Upper lobe of left lung (tissue), 6 donors: ENCODE measurements at regions not wholly inside any gene's neighbourhood (a gene's known extent, or its start where the extent isn't known, plus 50 kb on each side); places are given as distances from the start of the nearest gene placed in this dataset.

Experiments used
- ATAC-seq, 2 donors: fragments of 200-7000 bp; cut with Tn5 transposase; one replicate each; pipeline ENCODE4 v1.9.1; 2022; ENCODE audit warnings: mild to moderate bottlenecking in 2 of 2, moderate library complexity in 2 of 2; ENCODE audit not compliant: low FRiP score in 2 of 2
- DNase-seq, 2 donors: peaks; one replicate each; pipeline ENCODE4 v3.0.0-alpha.2; 2019 to 2020
- H3K27ac ChIP-seq, 4 donors: fragments of 200-600 bp; sonication (generic); one replicate each; pipeline ENCODE4 v1.5.1; 2016 to 2019
- H3K27me3 ChIP-seq, 4 donors: fragments of 200-600 bp; sonication (generic); one replicate each; pipeline ENCODE4 v1.5.1; 2017 to 2019
- H3K36me3 ChIP-seq, 4 donors: fragments of 200-600 bp; sonication (generic); one replicate each; pipeline ENCODE4 v1.5.1; 2016 to 2019
- H3K4me1 ChIP-seq, 4 donors: fragments of 200-600 bp; sonication (generic); one replicate each; pipeline ENCODE4 v1.5.1; 2018 to 2019
- H3K4me3 ChIP-seq, 4 donors: fragments of 200-600 bp; sonication (generic); one replicate each; pipeline ENCODE4 v1.5.1; 2017 to 2019; ENCODE audit warnings: mild to moderate bottlenecking in 2 of 4, moderate library complexity in 1 of 4
- H3K9me3 ChIP-seq, 4 donors: fragments of 200-600 bp; sonication (generic); one replicate each; pipeline ENCODE4 v1.5.1; 2018 to 2019
- CTCF ChIP-seq, 6 experiments: fragments of 450-650 bp in 4 of 6; fragments of 200-600 bp in 2 of 6; sonication (generic) in 2 of 6; IDR thresholded peaks; one replicate each; pipeline ENCODE4 v1.5.1; 2016 to 2019; ENCODE audit warnings: antibody characterized with exemption in 6 of 6
- EP300 ChIP-seq, 4 donors: sonication (generic); formaldehyde crosslinking; IDR thresholded peaks; one replicate each; pipeline ENCODE4 v1.5.1; 2017; ENCODE audit warnings: antibody characterized with exemption in 4 of 4, control low read depth in 2 of 4
- POLR2A ChIP-seq, 4 donors: fragments of 450-650 bp; IDR thresholded peaks; one replicate each; pipeline ENCODE4 v1.5.1; 2016 to 2017; ENCODE audit warnings: antibody characterized with exemption in 4 of 4, mild to moderate bottlenecking in 2 of 4
- POLR2AphosphoS5 ChIP-seq, 2 donors: sonication (generic); formaldehyde crosslinking; IDR thresholded peaks; one replicate each; pipeline ENCODE4 v1.5.1; 2017; ENCODE audit warnings: antibody characterized with exemption in 2 of 2
- WGBS, 2 donors: methylation state at CpG; one replicate each; pipeline ENCODE4 v1.1.5; 2017 to 2018; 5-methylcytosine and 5-hydroxymethylcytosine counted together
- donor health status: DM: no; HTN: no; CAD: no; lungs with moderate emphysema.
- donor health status: DM: no; HTN: yes; CAD: no; lungs with severe emphysema.

DNA sequence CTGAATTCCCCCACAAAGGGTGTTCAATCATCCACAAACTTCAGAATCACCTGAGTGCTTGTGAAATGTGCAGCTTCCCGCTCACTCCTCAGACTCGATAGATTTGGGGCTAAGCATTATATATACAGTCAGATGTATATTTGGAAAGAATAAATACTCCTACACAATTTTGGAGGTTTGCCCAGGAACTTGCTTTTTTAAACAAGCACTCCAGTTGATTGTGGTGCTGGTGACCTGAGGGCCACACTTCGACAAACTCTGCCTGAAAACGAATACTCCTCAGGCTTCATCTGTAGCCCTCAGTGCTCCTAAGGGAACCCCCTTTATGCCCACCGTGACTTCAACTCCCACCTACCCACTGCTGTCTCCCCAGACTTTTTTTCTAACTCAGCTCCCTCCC is 211.6 kb downstream of the INHBA start:
- Histone ChIP-seq H3K36me3 (no peaks in the 10 kb centered on the region), H3K27ac (no peak overlapping the region), H3K4me3 (no peak overlapping the region), H3K4me1 (no peaks in the 10 kb centered on the region), H3K27me3 (no peaks in the 10 kb centered on the region), H3K9me3 (no peaks in the 10 kb centered on the region)
- WGBS, 2 donors = 16 to 23% methylated on average over 5 of the region's 5 CpGs
- no peak for TF ChIP-seq POLR2AphosphoS5 (IDR thresholded peaks at IDR 0.05)
- no peak for TF ChIP-seq POLR2A (IDR thresholded peaks at IDR 0.05)
- TF ChIP-seq CTCF (IDR thresholded peaks at IDR 0.05) = no peak
- TF ChIP-seq EP300 (IDR thresholded peaks at IDR 0.05) = no peak
- DNase-seq = no peak
- ATAC-seq = no peak

DNA sequence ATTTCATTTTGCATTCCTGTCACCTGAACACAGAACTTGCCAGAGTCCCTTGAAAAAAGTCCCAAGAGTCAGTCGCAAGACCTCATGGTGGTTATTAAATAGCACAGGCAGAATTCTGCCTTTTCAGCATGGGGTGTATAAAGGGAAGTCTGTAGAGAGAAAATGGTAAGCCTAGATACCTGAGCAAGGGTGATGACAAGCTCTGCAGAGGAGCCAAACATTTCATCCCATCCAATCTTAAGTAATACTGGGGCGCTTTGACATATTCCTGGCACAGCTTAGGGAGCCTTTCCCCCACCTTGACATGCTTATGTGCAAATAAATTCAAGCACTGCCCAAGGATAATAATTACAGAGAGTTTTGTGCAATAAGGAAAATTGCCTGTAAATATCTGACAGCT is 213.0 kb downstream of the INHBA start:
- ATAC-seq (no peak), DNase-seq (no peak)
- Histone ChIP-seq H3K36me3 (no peaks in the 10 kb centered on the region), H3K27me3 (no peaks in the 10 kb centered on the region), H3K27ac (no peak overlapping the region), H3K9me3 (no peaks in the 10 kb centered on the region), H3K4me1 (no peaks in the 10 kb centered on the region), H3K4me3 (no peak overlapping the region)
- no peak for TF ChIP-seq POLR2AphosphoS5 (IDR thresholded peaks at IDR 0.05)
- no peak for TF ChIP-seq POLR2A (IDR thresholded peaks at IDR 0.05)
- no peak for TF ChIP-seq EP300 (IDR thresholded peaks at IDR 0.05)
- TF ChIP-seq CTCF (IDR thresholded peaks at IDR 0.05) = no peak
- WGBS, 2 donors = 77 to 78% methylated on average over 2 of the region's 2 CpGs

DNA sequence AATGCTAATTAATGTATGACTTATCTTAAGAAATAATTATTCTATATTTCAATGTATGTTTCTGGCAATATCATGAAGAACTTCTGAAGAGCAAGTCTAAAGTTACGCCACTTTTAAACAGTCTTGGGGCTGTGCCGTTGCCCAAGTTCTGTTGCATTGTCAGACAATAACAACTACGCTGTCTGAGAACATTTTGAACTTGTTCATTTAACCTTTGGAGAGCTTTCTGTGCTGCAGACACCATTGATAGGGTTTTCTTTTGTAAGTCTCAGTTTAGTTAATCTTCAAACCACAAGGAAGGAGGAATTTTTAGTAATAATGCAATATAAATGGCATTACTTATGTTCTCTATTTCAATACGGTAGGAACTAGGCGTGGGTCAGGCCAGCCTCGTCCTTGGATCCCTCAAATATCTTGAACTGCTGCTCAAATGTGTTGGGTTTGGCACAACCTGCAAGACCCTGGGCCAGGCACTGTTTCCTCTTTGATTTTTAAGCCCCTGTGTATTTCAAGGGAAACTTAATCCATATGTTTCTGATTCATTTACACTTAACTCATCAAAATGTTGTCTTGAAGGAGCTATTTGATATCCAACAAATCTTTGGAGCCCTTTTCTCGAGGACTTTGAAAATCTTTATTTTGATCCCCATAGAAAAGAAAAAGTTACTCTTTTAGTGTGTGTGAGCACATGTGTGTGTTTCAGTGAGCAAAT is 215.5 kb downstream of the INHBA start:
- no peak overlapping the region for H3K4me3 ChIP-seq
- no peak for TF ChIP-seq POLR2A (IDR thresholded peaks at IDR 0.05)
- TF ChIP-seq EP300 (IDR thresholded peaks at IDR 0.05) = no peak
- TF ChIP-seq CTCF (IDR thresholded peaks at IDR 0.05) = no peak
- no peak for TF ChIP-seq POLR2AphosphoS5 (IDR thresholded peaks at IDR 0.05)
- H3K27me3 ChIP-seq = no peaks in the 10 kb centered on the region
- no peaks in the 10 kb centered on the region for H3K36me3 ChIP-seq
- H3K4me1 ChIP-seq = no peaks in the 10 kb centered on the region
- H3K9me3 ChIP-seq = no peaks in the 10 kb centered on the region
- WGBS, 2 donors = 68 to 70% methylated on average over 7 of the region's 7 CpGs
- H3K27ac ChIP-seq = no peak overlapping the region
- no peak for DNase-seq
- peak in 1 of 2 donors; percentile 45 for ATAC-seq

- Histone ChIP-seq H3K27me3 (no peaks in the 10 kb centered on the region), H3K4me3 (no peak overlapping the region), H3K4me1 (no peaks in the 10 kb centered on the region), H3K27ac (no peak overlapping the region), H3K36me3 (no peaks in the 10 kb centered on the region), H3K9me3 (peaks cover 0 to 4% (median 0%) of the 10 kb centered on the region in 4 donors)
- ATAC-seq (no peak), DNase-seq (no peak)
- no peak for TF ChIP-seq POLR2AphosphoS5 (IDR thresholded peaks at IDR 0.05)
- TF ChIP-seq CTCF (IDR thresholded peaks at IDR 0.05) = no peak
- no peak for TF ChIP-seq EP300 (IDR thresholded peaks at IDR 0.05)
- TF ChIP-seq POLR2A (IDR thresholded peaks at IDR 0.05) = no peak
Measured at GRCh38 chr7:41481353-41481752, 221.5 kb downstream of the INHBA start.

- TF ChIP-seq EP300 (IDR thresholded peaks at IDR 0.05) (no peak), POLR2A (IDR thresholded peaks at IDR 0.05) (no peak), POLR2AphosphoS5 (IDR thresholded peaks at IDR 0.05) (no peak), CTCF (IDR thresholded peaks at IDR 0.05) (no peak)
- Histone ChIP-seq H3K9me3 (peaks cover 0 to 4% (median 0%) of the 10 kb centered on the region in 4 donors), H3K27ac (no peak overlapping the region), H3K4me1 (no peaks in the 10 kb centered on the region), H3K27me3 (no peaks in the 10 kb centered on the region), H3K4me3 (no peak overlapping the region), H3K36me3 (no peaks in the 10 kb centered on the region)
- DNase-seq (no peak), ATAC-seq (peak in 1 of 2 donors; percentile 28)
- 40 to 41% methylated on average over 3 of the region's 3 CpGs for WGBS, 2 donors
Measured at GRCh38 chr7:41478187-41478586, 224.7 kb downstream of the INHBA start.
